ENCODE measurements at regions not wholly inside any gene's neighbourhood (a gene's known extent, or its start where the extent isn't known, plus 50 kb on each side); places are given as distances from the start of the nearest gene placed in this dataset.

- TF ChIP-seq CTCF (IDR thresholded peaks at IDR 0.05; ENCODE audit: low read depth, low read length, missing input control) (no peak), NR2F2 (IDR thresholded peaks at IDR 0.05) (no peak), MAX (IDR thresholded peaks at IDR 0.05) (no peak), JUND (IDR thresholded peaks at IDR 0.05) (no peak), YY1 (IDR thresholded peaks at IDR 0.05) (no peak), REST (IDR thresholded peaks at IDR 0.05) (no peak), TAF1 (conservative IDR thresholded peaks at IDR 0.05) (no peak), SP1 (IDR thresholded peaks at IDR 0.05) (no peak)
Measured at GRCh38 chr14:65321370-65321875, 91.1 kb upstream of the FUT8 start.
